ENCODE measurements at regions not wholly inside any gene's neighbourhood (a gene's known extent, or its start where the extent isn't known, plus 50 kb on each side); places are given as distances from the start of the nearest gene placed in this dataset.

DNA sequence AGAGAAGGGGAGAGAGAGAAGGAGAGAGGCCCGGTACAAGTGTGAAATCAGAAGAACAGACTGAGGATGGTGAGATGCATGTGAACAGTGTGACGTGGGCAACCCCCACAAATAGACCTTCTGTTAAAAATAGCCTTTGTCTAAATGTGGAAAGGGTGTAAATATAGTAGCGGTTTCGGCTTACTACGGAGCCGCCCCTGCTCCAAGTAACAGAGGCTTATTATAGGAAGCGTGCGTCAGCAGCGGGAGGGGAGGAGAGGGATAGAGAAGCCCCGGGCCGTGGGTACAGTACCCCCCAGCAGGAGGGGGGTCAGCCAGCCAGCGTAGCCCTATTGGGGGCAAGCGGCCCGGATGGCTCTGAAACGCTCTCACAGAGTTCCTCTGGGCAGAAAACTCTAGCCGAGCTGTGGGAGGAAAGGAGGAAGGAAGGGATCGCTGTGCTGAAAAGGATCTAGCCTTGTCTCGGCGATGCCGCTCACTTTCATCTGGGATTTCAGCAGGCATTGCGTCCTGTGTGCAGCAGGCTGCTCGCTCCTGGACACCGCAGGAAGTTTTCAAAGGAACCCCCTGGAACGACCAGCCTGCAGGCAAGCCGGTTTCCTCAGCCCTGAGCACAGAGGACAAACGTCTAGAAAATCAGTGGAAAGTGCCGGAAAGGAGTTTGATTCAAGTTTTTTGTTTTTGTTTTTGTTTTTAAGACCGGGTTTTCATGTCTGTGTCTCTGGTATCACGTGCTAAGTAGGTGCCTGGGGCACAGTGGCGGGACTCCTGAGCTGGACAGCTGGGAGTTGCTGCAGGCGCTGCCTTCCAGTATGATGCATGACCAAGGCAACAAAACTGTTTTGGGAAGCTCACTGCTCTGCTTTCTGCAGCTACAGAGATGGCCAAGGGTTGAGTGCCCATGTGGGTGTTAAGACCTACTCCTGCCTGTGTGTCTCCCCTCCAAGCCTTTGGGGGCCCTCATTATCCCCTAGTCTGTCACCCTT is 146.6 kb downstream of the SEC61B start:
- TF ChIP-seq, protein P1, sequence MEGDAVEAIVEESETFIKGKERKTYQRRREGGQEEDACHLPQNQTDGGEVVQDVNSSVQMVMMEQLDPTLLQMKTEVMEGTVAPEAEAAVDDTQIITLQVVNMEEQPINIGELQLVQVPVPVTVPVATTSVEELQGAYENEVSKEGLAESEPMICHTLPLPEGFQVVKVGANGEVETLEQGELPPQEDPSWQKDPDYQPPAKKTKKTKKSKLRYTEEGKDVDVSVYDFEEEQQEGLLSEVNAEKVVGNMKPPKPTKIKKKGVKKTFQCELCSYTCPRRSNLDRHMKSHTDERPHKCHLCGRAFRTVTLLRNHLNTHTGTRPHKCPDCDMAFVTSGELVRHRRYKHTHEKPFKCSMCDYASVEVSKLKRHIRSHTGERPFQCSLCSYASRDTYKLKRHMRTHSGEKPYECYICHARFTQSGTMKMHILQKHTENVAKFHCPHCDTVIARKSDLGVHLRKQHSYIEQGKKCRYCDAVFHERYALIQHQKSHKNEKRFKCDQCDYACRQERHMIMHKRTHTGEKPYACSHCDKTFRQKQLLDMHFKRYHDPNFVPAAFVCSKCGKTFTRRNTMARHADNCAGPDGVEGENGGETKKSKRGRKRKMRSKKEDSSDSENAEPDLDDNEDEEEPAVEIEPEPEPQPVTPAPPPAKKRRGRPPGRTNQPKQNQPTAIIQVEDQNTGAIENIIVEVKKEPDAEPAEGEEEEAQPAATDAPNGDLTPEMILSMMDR (conservative IDR thresholded peaks at IDR 0.05; ENCODE audit: low read depth, low read length): no peak
- no peak for TF ChIP-seq EZH2 (IDR thresholded peaks at IDR 0.05; ENCODE audit: low read length, unreplicated experiment)
- TF ChIP-seq EZH2phosphoT487 (IDR thresholded peaks at IDR 0.05; ENCODE audit: borderline replicate concordance, low read length): no peak

All from PC-3 (cell line).